ENCODE measurements at regions not wholly inside any gene's neighbourhood (a gene's known extent, or its start where the extent isn't known, plus 50 kb on each side); places are given as distances from the start of the nearest gene placed in this dataset.
A peak's percentile ranks its signal among the peaks of the same experiment; 100 is the strongest.

- ATAC-seq, result peak; percentile 95
- H3K27ac Mint-ChIP-seq, result no peak overlapping the region
- no peak overlapping the region for H3K4me3 Mint-ChIP-seq
- H3K9me3 Mint-ChIP-seq, result no peaks in the 10 kb centered on the region
- no peaks in the 10 kb centered on the region for H3K27me3 Mint-ChIP-seq
- H3K36me3 Mint-ChIP-seq, result no peaks in the 10 kb centered on the region
- H3K4me1 Mint-ChIP-seq, result peaks cover 11% of the 10 kb centered on the region
These were observed 169.5 kb downstream of the ZNF608 start for GRCh38 chr5:124576848-124577409.

GRCh38 chr5:124575725-124576124 is 170.7 kb downstream of the ZNF608 start:
- Mint-ChIP-seq H3K27me3 (no peaks in the 10 kb centered on the region), H3K9me3 (no peaks in the 10 kb centered on the region), H3K4me3 (no peak overlapping the region), H3K4me1 (peaks cover 11% of the 10 kb centered on the region), H3K27ac (peak overlapping the region; percentile 49), H3K36me3 (no peaks in the 10 kb centered on the region)
- no peak for ATAC-seq

- H3K27ac Mint-ChIP-seq, result no peak overlapping the region
- no peaks in the 10 kb centered on the region for H3K9me3 Mint-ChIP-seq
- no peaks in the 10 kb centered on the region for H3K27me3 Mint-ChIP-seq
- no peak overlapping the region for H3K4me3 Mint-ChIP-seq
- no peaks in the 10 kb centered on the region for H3K36me3 Mint-ChIP-seq
- peaks cover 19% of the 10 kb centered on the region for H3K4me1 Mint-ChIP-seq
- no peak for ATAC-seq
These were observed 171.7 kb downstream of the ZNF608 start for GRCh38 chr5:124574521-124575436.

GRCh38 chr5:124572971-124573370 is 173.5 kb downstream of the ZNF608 start:
- Mint-ChIP-seq H3K4me3 (no peak overlapping the region), H3K27ac (no peak overlapping the region), H3K4me1 (peaks cover 19% of the 10 kb centered on the region), H3K27me3 (no peaks in the 10 kb centered on the region), H3K36me3 (no peaks in the 10 kb centered on the region), H3K9me3 (no peaks in the 10 kb centered on the region)
- no peak for ATAC-seq

GRCh38 chr5:124570285-124571035 is 176.0 kb downstream of the ZNF608 start:
- no peaks in the 10 kb centered on the region for H3K9me3 Mint-ChIP-seq
- H3K4me3 Mint-ChIP-seq, result no peak overlapping the region
- H3K4me1 Mint-ChIP-seq, result peaks cover 8% of the 10 kb centered on the region
- H3K36me3 Mint-ChIP-seq, result no peaks in the 10 kb centered on the region
- H3K27me3 Mint-ChIP-seq, result no peaks in the 10 kb centered on the region
- ATAC-seq, result no peak
- peak overlapping the region; percentile 25 for H3K27ac Mint-ChIP-seq

GRCh38 chr5:124566875-124567450 is 179.5 kb downstream of the ZNF608 start:
- H3K9me3 Mint-ChIP-seq, result no peaks in the 10 kb centered on the region
- no peak for ATAC-seq
- H3K27me3 Mint-ChIP-seq, result no peaks in the 10 kb centered on the region
- no peak overlapping the region for H3K4me3 Mint-ChIP-seq
- H3K36me3 Mint-ChIP-seq, result no peaks in the 10 kb centered on the region
- H3K27ac Mint-ChIP-seq, result no peak overlapping the region
- H3K4me1 Mint-ChIP-seq, result peaks cover 8% of the 10 kb centered on the region

- ATAC-seq, result no peak
- peaks cover 6% of the 10 kb centered on the region for H3K4me1 Mint-ChIP-seq
- no peak overlapping the region for H3K4me3 Mint-ChIP-seq
- H3K9me3 Mint-ChIP-seq, result no peaks in the 10 kb centered on the region
- H3K27me3 Mint-ChIP-seq, result no peaks in the 10 kb centered on the region
- H3K27ac Mint-ChIP-seq, result no peak overlapping the region
- no peaks in the 10 kb centered on the region for H3K36me3 Mint-ChIP-seq
These were observed 185.0 kb downstream of the ZNF608 start for GRCh38 chr5:124561451-124561850.

- no peak for ATAC-seq
- Mint-ChIP-seq H3K27me3 (no peaks in the 10 kb centered on the region), H3K4me1 (peaks cover 6% of the 10 kb centered on the region), H3K9me3 (no peaks in the 10 kb centered on the region), H3K4me3 (no peak overlapping the region), H3K27ac (peak overlapping the region; percentile 10), H3K36me3 (no peaks in the 10 kb centered on the region)
These were observed 186.1 kb downstream of the ZNF608 start for GRCh38 chr5:124560370-124560769.

- no peak overlapping the region for H3K27ac Mint-ChIP-seq
- H3K9me3 Mint-ChIP-seq, result no peaks in the 10 kb centered on the region
- H3K36me3 Mint-ChIP-seq, result no peaks in the 10 kb centered on the region
- ATAC-seq, result no peak
- no peak overlapping the region for H3K4me3 Mint-ChIP-seq
- H3K27me3 Mint-ChIP-seq, result no peaks in the 10 kb centered on the region
- peaks cover 12% of the 10 kb centered on the region for H3K4me1 Mint-ChIP-seq
These were observed 188.7 kb downstream of the ZNF608 start for GRCh38 chr5:124557761-124558160.

- no peaks in the 10 kb centered on the region for H3K27me3 Mint-ChIP-seq
- H3K27ac Mint-ChIP-seq, result no peak overlapping the region
- no peaks in the 10 kb centered on the region for H3K9me3 Mint-ChIP-seq
- no peak overlapping the region for H3K4me3 Mint-ChIP-seq
- H3K4me1 Mint-ChIP-seq, result peaks cover 7% of the 10 kb centered on the region
- H3K36me3 Mint-ChIP-seq, result no peaks in the 10 kb centered on the region
- no peak for ATAC-seq
These were observed 191.5 kb downstream of the ZNF608 start for GRCh38 chr5:124554746-124555578.

GRCh38 chr5:124553911-124554310 is 192.5 kb downstream of the ZNF608 start:
- Mint-ChIP-seq H3K36me3 (no peaks in the 10 kb centered on the region), H3K27ac (no peak overlapping the region), H3K4me3 (no peak overlapping the region), H3K9me3 (no peaks in the 10 kb centered on the region), H3K27me3 (no peaks in the 10 kb centered on the region), H3K4me1 (peaks cover 5% of the 10 kb centered on the region)
- ATAC-seq, result no peak

- ATAC-seq, result no peak
- Mint-ChIP-seq H3K9me3 (no peaks in the 10 kb centered on the region), H3K27ac (no peak overlapping the region), H3K27me3 (no peaks in the 10 kb centered on the region), H3K4me1 (peaks cover 5% of the 10 kb centered on the region), H3K36me3 (no peaks in the 10 kb centered on the region), H3K4me3 (no peak overlapping the region)
These were observed 193.9 kb downstream of the ZNF608 start for GRCh38 chr5:124552526-124552925.

GRCh38 chr5:124551939-124552279 is 194.5 kb downstream of the ZNF608 start:
- no peaks in the 10 kb centered on the region for H3K27me3 Mint-ChIP-seq
- ATAC-seq, result no peak
- no peak overlapping the region for H3K4me3 Mint-ChIP-seq
- no peak overlapping the region for H3K27ac Mint-ChIP-seq
- peaks cover 5% of the 10 kb centered on the region for H3K4me1 Mint-ChIP-seq
- H3K36me3 Mint-ChIP-seq, result no peaks in the 10 kb centered on the region
- H3K9me3 Mint-ChIP-seq, result no peaks in the 10 kb centered on the region

GRCh38 chr5:124550731-124551130 is 195.7 kb downstream of the ZNF608 start:
- no peaks in the 10 kb centered on the region for H3K27me3 Mint-ChIP-seq
- H3K9me3 Mint-ChIP-seq, result no peaks in the 10 kb centered on the region
- H3K4me1 Mint-ChIP-seq, result peaks cover 5% of the 10 kb centered on the region

More at GRCh38 chr5:124550731-124551130, 195.7 kb downstream of the ZNF608 start:
- H3K4me3 Mint-ChIP-seq, result no peak overlapping the region
- H3K36me3 Mint-ChIP-seq, result no peaks in the 10 kb centered on the region
- no peak for ATAC-seq
- no peak overlapping the region for H3K27ac Mint-ChIP-seq

All from stimulated activated memory B cell treated with anti-CD40 and anti-IgM and Interleukin-4, amounts not matched to agents 10 μg/mL and 1 μg/mL and 100 μg/mL, for 72 hours (primary cell).